HG02759 (cell line): ENCODE measurements at regions not wholly inside any gene's neighbourhood (a gene's known extent, or its start where the extent isn't known, plus 50 kb on each side); places are given as distances from the start of the nearest gene placed in this dataset.
"Not testable (repeated sequence)": the region's sequence is repeated elsewhere in the genome, so short reads cannot be mapped to it uniquely, and the experiment has no call there.

Experiments used
- ATAC-seq: cut with Tn5 transposase; IDR thresholded peaks from one replicate; pipeline ENCODE4 v1.9.1; 2021; ENCODE audit warnings: mild to moderate bottlenecking, moderate library complexity; ENCODE audit not compliant: unreplicated experiment

GRCh38 chr2:142827170-142827569 lies 50.3 kb upstream of the KYNU start:
- ATAC-seq = no peak

- ATAC-seq = no peak
Observed at GRCh38 chr2:142825861-142826260, 51.6 kb upstream of the KYNU start.

GRCh38 chr2:142824756-142825155 lies 52.7 kb upstream of the KYNU start:
- no peak for ATAC-seq

GRCh38 chr2:142822190-142822589 lies 55.3 kb upstream of the KYNU start:
- ATAC-seq = no peak

GRCh38 chr2:142819411-142819810 lies 58.1 kb upstream of the KYNU start:
- no peak for ATAC-seq

DNA sequence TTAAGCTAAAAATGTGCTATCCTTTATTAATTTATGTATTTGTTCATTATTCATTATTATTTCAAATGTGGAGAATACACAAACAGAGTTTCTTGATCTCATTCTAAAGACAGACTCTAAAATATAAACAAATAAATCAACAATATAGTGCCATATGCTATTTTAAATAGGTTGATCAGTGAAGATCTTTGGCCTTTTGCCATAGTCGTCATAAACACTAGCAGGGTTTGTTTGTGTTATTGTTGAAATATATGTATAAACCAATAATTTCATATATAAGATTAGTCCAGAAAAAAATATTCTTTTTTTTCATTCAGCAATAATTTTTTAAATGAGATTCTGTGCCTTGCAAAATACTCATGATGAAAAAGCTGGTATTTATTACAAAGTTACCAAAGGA lies 62.1 kb upstream of the KYNU start:
- no peak for ATAC-seq

GRCh38 chr2:142813830-142814829 lies 63.3 kb upstream of the KYNU start:
- ATAC-seq = no peak

DNA sequence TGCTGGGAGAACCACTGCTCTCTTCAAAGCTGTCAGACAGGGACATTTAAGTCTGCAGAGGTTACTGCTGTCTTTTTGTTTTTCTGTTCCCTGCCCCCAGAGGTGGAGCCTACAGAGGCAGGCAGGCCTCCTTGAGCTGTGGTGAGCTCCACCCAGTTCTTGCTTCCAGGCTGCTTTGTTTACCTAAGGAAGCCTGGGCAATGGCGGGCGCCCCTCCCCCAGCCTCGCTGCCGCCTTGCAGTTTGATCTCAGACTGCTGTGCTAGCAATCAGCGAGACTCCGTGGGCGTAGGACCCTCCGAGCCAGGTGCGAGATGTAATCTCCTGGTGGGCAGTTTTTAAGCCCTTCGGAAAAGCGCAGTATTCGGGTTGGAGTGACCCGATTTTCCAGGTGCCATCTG lies 65.8 kb upstream of the KYNU start:
- not testable (repeated sequence) for ATAC-seq

- ATAC-seq = no peak
Observed at GRCh38 chr2:142805244-142805643, 72.2 kb upstream of the KYNU start.

DNA sequence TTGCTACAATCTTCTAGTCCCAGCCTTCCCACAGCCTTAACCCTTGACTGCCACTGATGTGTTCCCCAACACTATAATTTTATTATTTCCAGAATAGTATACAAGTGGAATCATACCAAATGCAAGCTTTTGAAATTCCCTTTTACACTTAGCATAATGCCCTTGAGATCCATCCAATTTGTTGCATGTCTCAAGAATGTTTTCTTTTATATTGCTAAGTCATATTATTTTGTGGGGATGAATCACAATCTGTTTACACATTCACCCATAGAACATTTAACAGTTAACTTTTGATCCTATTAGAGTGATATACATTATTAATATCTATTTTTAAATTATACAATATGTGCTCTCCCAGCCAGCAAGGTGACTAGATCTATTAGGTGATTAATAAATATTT lies 74.3 kb upstream of the KYNU start:
- no peak for ATAC-seq

DNA sequence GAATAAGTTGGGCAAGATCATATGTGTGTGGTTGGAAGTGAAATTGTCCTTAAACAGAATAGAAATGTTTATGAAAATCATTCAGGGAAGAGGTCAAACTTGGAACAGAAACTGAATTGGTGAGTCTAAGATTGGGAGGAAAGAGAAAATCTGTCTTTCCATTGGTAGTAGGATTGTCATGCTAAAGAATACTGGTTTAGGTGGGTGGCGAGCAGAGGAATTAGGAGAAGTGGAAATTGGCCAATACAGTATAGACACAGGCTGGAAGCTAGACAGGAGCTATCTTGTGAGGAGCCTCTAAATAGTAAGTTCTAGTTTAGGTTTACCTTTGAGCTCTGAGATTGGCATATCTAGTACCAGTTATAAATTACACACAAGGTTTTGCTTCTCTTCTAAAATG lies 80.9 kb upstream of the KYNU start:
- no peak for ATAC-seq

GRCh38 chr2:142796161-142796560 lies 81.3 kb upstream of the KYNU start:
- no peak for ATAC-seq

DNA sequence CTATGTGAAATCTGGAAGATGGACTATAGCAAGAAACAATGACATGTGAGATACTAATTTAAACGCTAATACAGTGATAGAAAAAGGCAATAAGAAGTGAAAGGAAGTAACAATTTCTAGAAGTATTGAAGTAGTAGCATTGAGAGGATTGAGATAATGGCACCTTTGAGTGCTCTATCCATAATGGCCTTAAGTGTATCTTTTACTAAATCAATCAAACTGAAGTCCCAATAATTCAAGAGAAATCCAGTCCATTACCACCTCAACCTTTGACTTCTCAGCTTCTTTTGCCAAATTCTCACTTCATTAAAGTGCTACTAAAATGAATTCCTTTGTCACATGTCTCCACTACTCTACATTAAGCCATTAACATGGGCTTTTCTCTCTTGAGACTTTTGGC lies 82.6 kb upstream of the KYNU start:
- no peak for ATAC-seq

DNA sequence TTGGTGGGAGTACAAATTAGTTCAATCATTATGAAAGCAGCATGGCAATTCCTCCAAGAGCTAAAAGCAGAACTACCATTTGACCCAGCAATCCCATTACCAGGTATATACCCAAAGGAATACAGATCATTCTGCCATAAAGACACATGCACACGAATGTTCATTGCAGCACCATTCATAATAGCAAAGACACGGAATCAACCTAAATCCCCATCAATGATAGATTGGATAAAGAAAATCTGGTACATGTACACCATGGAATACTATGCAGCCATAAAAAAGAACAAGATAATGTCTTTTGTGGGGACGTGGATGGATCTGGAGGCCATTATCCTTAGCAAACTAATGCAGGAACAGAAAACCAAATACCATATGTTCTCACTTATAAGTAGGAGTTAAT lies 85.1 kb upstream of the KYNU start:
- not testable (repeated sequence) for ATAC-seq

- no peak for ATAC-seq
Observed at GRCh38 chr2:142791335-142791734, 86.1 kb upstream of the KYNU start.

- no peak for ATAC-seq
Observed at GRCh38 chr2:142786918-142787702, 90.4 kb upstream of the KYNU start.

- no peak for ATAC-seq
Observed at GRCh38 chr2:142782942-142783443, 94.5 kb upstream of the KYNU start.

- ATAC-seq = no peak
Observed at GRCh38 chr2:142781146-142781545, 96.3 kb upstream of the KYNU start.

- ATAC-seq = no peak
Observed at GRCh38 chr2:142778289-142778688, 99.2 kb upstream of the KYNU start.

DNA sequence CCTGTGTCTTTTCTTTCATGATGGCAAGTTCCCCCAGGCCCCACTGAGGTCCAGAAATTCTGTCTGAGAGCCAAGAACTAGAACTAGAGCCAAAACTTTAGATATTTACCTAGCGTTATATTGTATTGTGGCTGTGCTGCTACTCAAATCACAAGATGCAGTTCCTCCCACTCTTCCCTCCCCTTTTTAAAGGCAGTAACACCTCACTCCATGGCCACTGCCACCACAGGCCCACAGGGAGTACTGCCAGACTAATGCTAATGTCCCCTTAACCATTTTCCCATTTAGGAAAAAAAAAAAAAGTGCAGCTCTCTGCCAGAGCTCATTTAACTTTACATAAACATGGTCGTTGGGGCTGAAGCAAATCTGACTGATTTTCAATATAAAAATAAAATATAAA lies 99.7 kb upstream of the KYNU start:
- no peak for ATAC-seq

GRCh38 chr2:142769761-142770160 lies 107.7 kb upstream of the KYNU start:
- ATAC-seq = no peak

DNA sequence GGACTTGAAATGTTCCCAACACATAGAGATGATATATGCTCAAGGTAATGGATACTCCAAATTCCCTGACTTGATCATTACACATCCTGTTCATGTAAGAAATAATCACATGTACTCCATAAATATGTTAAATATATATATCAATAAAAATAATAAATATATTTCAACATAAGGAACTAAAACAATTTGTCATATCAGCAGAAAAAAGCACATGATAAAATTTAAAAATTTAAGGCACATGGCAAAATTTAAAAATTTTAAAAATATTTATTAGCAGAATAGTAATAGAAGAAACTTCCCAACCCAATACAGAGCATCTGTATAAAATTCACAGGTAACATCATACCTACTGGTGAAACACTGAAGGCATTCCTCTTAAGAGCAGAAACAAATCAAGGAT lies 109.6 kb upstream of the KYNU start:
- no peak for ATAC-seq
